NCI-H1417 (cell line): ENCODE measurements at regions not wholly inside any gene's neighbourhood (a gene's known extent, or its start where the extent isn't known, plus 50 kb on each side); places are given as distances from the start of the nearest gene placed in this dataset.
"Not testable (repeated sequence)": the region's sequence is repeated elsewhere in the genome, so short reads cannot be mapped to it uniquely, and the experiment has no call there.

Experiments used
- DNase-seq, 3 experiments: peaks; one replicate each; lab custom pipeline; 2025; lab: John Stamatoyannopoulos, UW

- no peak for DNase-seq
These were observed 295.9 kb downstream of the SUCLA2 start for GRCh38 chr13:47705185-47705584.

GRCh38 chr13:47696674-47697073, 304.4 kb downstream of the SUCLA2 start:
- no peak for DNase-seq

- no peak for DNase-seq
These were observed 313.5 kb downstream of the SUCLA2 start for GRCh38 chr13:47687577-47687976.

GRCh38 chr13:47685156-47685555, 315.9 kb downstream of the SUCLA2 start:
- DNase-seq: not testable (repeated sequence)

- DNase-seq: no peak
These were observed 320.3 kb downstream of the SUCLA2 start for GRCh38 chr13:47680748-47681147.

GRCh38 chr13:47679401-47679800, 321.7 kb downstream of the SUCLA2 start:
- no peak for DNase-seq

- DNase-seq: no peak
These were observed 322.7 kb downstream of the SUCLA2 start for GRCh38 chr13:47678201-47678968.

GRCh38 chr13:47675871-47676270, 325.2 kb downstream of the SUCLA2 start:
- DNase-seq: no peak

- no peak for DNase-seq
These were observed 327.8 kb downstream of the SUCLA2 start for GRCh38 chr13:47673009-47673850.

- no peak for DNase-seq
These were observed 328.6 kb downstream of the SUCLA2 start for GRCh38 chr13:47672245-47673008.

- DNase-seq: no peak
These were observed 329.3 kb downstream of the SUCLA2 start for GRCh38 chr13:47671776-47672175.

GRCh38 chr13:47665043-47665442, 336.0 kb downstream of the SUCLA2 start:
- DNase-seq: no peak

- no peak for DNase-seq
These were observed 340.0 kb downstream of the SUCLA2 start for GRCh38 chr13:47661076-47661475.

- no peak for DNase-seq
These were observed 344.4 kb downstream of the SUCLA2 start for GRCh38 chr13:47656651-47657050.

GRCh38 chr13:47650209-47650608, 350.9 kb downstream of the SUCLA2 start:
- no peak for DNase-seq

- DNase-seq: no peak
These were observed 354.1 kb downstream of the SUCLA2 start for GRCh38 chr13:47647001-47647400.

GRCh38 chr13:47646298-47646697, 354.8 kb downstream of the SUCLA2 start:
- DNase-seq: no peak

- DNase-seq: no peak
These were observed 361.2 kb downstream of the SUCLA2 start for GRCh38 chr13:47639738-47640447.

- DNase-seq: no peak
These were observed 362.4 kb downstream of the SUCLA2 start for GRCh38 chr13:47638627-47639026.

GRCh38 chr13:47632311-47632710, 368.8 kb downstream of the SUCLA2 start:
- DNase-seq: no peak

GRCh38 chr13:47628666-47629065, 372.4 kb downstream of the SUCLA2 start:
- no peak for DNase-seq

- DNase-seq: no peak
These were observed 377.2 kb downstream of the SUCLA2 start for GRCh38 chr13:47623862-47624261.
